Ovary (tissue), 7 donors: ENCODE measurements at regions not wholly inside any gene's neighbourhood (a gene's known extent, or its start where the extent isn't known, plus 50 kb on each side); places are given as distances from the start of the nearest gene placed in this dataset.

Experiments
- DNase-seq, 5 donors: peaks; one replicate each; pipeline ENCODE4 v3.0.0-alpha.2; 2019 to 2020
- H3K27ac ChIP-seq, 2 donors: fragments of 200-600 bp; one replicate each; pipeline versions ENCODE4 v1.5.1 to v1.8.0; 2019 to 2022
- H3K27me3 ChIP-seq: fragments of 200-600 bp; one replicate; pipeline ENCODE4 v1.8.0; 2022
- H3K36me3 ChIP-seq: fragments of 200-600 bp; sonication (generic); one replicate; pipeline ENCODE4 v1.5.1; 2019
- H3K4me1 ChIP-seq: one replicate; pipeline ENCODE4 v1.8.1; 2013; ENCODE audit warnings: mild to moderate bottlenecking, moderate library complexity; ENCODE audit not compliant: insufficient read depth
- H3K4me3 ChIP-seq: fragments of 200-600 bp; sonication (generic); one replicate; pipeline ENCODE4 v1.5.1; 2017
- H3K9me3 ChIP-seq, 2 donors: fragments of 200-600 bp in 1 of 2; sonication (generic) in 1 of 2; one replicate each; pipeline versions ENCODE4 v1.5.1 to v1.8.1; 2013 to 2019; ENCODE audit warnings: mild to moderate bottlenecking in 1 of 2, moderate library complexity in 1 of 2
- EP300 ChIP-seq: sonication (generic); formaldehyde crosslinking; IDR thresholded peaks from one replicate; pipeline ENCODE4 v1.6.1; 2017; ENCODE audit warnings: antibody characterized with exemption
- POLR2A ChIP-seq: fragments of 450-650 bp; IDR thresholded peaks from one replicate; pipeline ENCODE4 v1.6.1; 2017; ENCODE audit warnings: antibody characterized with exemption, mild to moderate bottlenecking, moderate library complexity
- WGBS, 3 donors: extraction: QIAGEN DNeasy Blood & Tissue Kit in 1 of 3; methylation state at CpG; one replicate each; pipeline versions ENCODE4 v1.1.5 to v1.1.7; 2013 to 2017; 5-methylcytosine and 5-hydroxymethylcytosine counted together
- intact Hi-C, 4 donors: fragments of 100-400 bp; cut with DNase I; formaldehyde crosslinking; loops; one replicate each; pipeline versions ENCODE4 v1.11.0 to v1.15.1; 2022 to 2023
- TF ChIP-seq, protein P1 (sequence below), 3 donors: fragments of 450-650 bp in 2 of 3; fragments of 200-600 bp in 1 of 3; IDR thresholded peaks; one replicate each; pipeline versions ENCODE4 v1.5.1 to v1.8.0; 2016 to 2022; ENCODE audit warnings: antibody characterized with exemption in 3 of 3, mild to moderate bottlenecking in 1 of 3
- donor health status: DM: no; HTN: no; CAD: no; lungs with moderate emphysema.
- donor health status: DM: no; HTN: no; CAD: no.
- donor health status: Bipolar disorder and iron deficiency.
- donor health status: DM: no; HTN: no; CAD: no.
- donor health status: DM: yes; HTN: yes; CAD: no.

DNA sequence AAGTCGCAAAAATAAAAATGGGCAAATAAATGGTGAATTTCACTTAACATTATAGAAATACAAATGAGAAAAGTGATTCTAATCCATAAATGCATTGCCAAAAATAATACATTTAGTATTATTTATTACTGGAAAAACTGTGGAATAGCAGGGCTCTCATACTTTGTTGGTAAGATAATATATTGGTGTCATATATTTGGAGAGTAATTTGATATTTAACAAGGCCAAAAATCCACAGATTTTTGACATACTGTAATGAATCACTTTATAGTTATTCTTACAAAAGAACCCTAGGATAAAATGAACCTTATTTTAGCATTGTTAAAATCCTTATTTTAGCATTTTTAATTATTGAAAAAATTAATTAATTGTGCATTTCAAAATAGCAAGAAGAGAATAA, 397.2 kb upstream of the DAB2 start:
- no peaks in the 10 kb centered on the region for H3K27me3 ChIP-seq
- TF ChIP-seq EP300: no peak
- no peak for TF ChIP-seq POLR2A
- TF ChIP-seq, protein P1, sequence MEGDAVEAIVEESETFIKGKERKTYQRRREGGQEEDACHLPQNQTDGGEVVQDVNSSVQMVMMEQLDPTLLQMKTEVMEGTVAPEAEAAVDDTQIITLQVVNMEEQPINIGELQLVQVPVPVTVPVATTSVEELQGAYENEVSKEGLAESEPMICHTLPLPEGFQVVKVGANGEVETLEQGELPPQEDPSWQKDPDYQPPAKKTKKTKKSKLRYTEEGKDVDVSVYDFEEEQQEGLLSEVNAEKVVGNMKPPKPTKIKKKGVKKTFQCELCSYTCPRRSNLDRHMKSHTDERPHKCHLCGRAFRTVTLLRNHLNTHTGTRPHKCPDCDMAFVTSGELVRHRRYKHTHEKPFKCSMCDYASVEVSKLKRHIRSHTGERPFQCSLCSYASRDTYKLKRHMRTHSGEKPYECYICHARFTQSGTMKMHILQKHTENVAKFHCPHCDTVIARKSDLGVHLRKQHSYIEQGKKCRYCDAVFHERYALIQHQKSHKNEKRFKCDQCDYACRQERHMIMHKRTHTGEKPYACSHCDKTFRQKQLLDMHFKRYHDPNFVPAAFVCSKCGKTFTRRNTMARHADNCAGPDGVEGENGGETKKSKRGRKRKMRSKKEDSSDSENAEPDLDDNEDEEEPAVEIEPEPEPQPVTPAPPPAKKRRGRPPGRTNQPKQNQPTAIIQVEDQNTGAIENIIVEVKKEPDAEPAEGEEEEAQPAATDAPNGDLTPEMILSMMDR (IDR thresholded peaks at IDR 0.05): no peak
- WGBS, 3 donors: 80 to 90% (median 88%) methylated on average over 1 of the region's 1 CpG
- H3K4me1 ChIP-seq: no peaks in the 10 kb centered on the region
- intact Hi-C loops: no loop called here
- no peak overlapping the region for H3K4me3 ChIP-seq
- H3K27ac ChIP-seq: no peak overlapping the region
- H3K9me3 ChIP-seq: no peaks in the 10 kb centered on the region
- no peak for DNase-seq
- no peaks in the 10 kb centered on the region for H3K36me3 ChIP-seq

GRCh38 chr5:39816866-39817265, 392.1 kb upstream of the DAB2 start:
- H3K36me3 ChIP-seq: no peaks in the 10 kb centered on the region
- no peak overlapping the region for H3K27ac ChIP-seq
- intact Hi-C loops: no loop called here
- H3K27me3 ChIP-seq: no peaks in the 10 kb centered on the region
- no peaks in the 10 kb centered on the region for H3K9me3 ChIP-seq
- no peak overlapping the region for H3K4me3 ChIP-seq
- no peaks in the 10 kb centered on the region for H3K4me1 ChIP-seq
- no peak for DNase-seq
- no peak for TF ChIP-seq EP300
- TF ChIP-seq, protein P1 (IDR thresholded peaks at IDR 0.05): no peak
- no peak for TF ChIP-seq POLR2A
- 25 to 29% (median 28%) methylated on average over 3 of the region's 3 CpGs for WGBS, 3 donors

GRCh38 chr5:39816156-39816845, 391.5 kb upstream of the DAB2 start:
- Histone ChIP-seq H3K36me3 (no peaks in the 10 kb centered on the region), H3K9me3 (no peaks in the 10 kb centered on the region), H3K27ac (no peak overlapping the region), H3K4me3 (no peak overlapping the region), H3K4me1 (no peaks in the 10 kb centered on the region), H3K27me3 (no peaks in the 10 kb centered on the region)
- 37 to 41% (median 41%) methylated on average over 5 of the region's 5 CpGs for WGBS, 3 donors
- TF ChIP-seq, protein P1 (IDR thresholded peaks at IDR 0.05): no peak
- TF ChIP-seq EP300: no peak
- no peak for TF ChIP-seq POLR2A
- intact Hi-C loops: no loop called here
- no peak for DNase-seq

GRCh38 chr5:39815711-39816110, 390.9 kb upstream of the DAB2 start:
- DNase-seq: no peak
- TF ChIP-seq, protein P1 (IDR thresholded peaks at IDR 0.05): no peak
- no peak for TF ChIP-seq POLR2A
- no peak for TF ChIP-seq EP300
- intact Hi-C loops: no loop called here
- WGBS, 3 donors: 67 to 77% (median 74%) methylated on average over 2 of the region's 2 CpGs
- Histone ChIP-seq H3K4me3 (no peak overlapping the region), H3K27me3 (no peaks in the 10 kb centered on the region), H3K36me3 (no peaks in the 10 kb centered on the region), H3K27ac (no peak overlapping the region), H3K4me1 (no peaks in the 10 kb centered on the region), H3K9me3 (no peaks in the 10 kb centered on the region)
